ENCODE measurements at regions not wholly inside any gene's neighbourhood (a gene's known extent, or its start where the extent isn't known, plus 50 kb on each side); places are given as distances from the start of the nearest gene placed in this dataset.
"Not testable (repeated sequence)": the region's sequence is repeated elsewhere in the genome, so short reads cannot be mapped to it uniquely, and the experiment has no call there.

DNA sequence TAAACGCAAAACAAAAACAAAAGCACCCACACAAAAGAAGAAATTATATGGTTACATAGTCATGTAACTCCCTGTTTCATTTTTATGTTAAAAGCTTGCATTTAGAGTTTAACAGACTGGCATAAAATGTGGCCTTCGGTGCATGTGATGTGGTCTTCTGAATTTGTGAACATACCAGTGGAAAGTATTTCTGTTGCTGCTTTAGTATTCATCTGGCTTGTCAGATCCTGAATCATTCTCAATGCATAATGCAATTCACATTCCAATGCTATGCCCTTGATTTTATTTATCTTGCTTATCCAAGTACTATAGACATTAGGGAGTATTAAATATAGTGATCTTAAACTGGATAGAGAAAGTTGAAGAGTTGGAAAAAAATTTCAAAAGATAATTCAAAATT lies 740.2 kb upstream of the ZNF608 start:
- no peak for DNase-seq (ENCODE audit: extremely low spot score)
- CTCF ChIA-PET = interaction anchor here (1.8 kb wide), 1 partner anchor 10 kb away, joined by 3 read pairs; no protein-coding TSS in a partner anchor

DNA sequence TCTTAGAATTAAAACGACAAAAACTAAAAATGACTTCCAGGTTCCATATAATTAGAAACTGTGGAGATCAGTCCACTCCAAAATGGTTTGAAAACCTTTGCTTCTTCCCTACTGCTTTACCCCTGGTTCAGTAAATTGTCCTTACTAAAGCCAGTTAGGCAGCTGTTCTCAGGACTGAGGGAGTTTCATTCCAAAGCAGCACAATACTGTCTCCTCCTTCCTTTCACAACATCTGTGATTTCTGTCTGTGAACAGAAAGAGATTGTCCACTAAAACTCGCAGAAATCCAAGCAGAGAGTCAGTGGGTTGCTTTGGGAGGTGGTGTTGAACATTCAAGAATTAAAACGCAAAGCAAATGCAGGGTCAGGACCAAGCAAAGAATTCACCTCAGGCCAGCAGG lies 740.8 kb upstream of the ZNF608 start:
- TF ChIP-seq, protein P1, sequence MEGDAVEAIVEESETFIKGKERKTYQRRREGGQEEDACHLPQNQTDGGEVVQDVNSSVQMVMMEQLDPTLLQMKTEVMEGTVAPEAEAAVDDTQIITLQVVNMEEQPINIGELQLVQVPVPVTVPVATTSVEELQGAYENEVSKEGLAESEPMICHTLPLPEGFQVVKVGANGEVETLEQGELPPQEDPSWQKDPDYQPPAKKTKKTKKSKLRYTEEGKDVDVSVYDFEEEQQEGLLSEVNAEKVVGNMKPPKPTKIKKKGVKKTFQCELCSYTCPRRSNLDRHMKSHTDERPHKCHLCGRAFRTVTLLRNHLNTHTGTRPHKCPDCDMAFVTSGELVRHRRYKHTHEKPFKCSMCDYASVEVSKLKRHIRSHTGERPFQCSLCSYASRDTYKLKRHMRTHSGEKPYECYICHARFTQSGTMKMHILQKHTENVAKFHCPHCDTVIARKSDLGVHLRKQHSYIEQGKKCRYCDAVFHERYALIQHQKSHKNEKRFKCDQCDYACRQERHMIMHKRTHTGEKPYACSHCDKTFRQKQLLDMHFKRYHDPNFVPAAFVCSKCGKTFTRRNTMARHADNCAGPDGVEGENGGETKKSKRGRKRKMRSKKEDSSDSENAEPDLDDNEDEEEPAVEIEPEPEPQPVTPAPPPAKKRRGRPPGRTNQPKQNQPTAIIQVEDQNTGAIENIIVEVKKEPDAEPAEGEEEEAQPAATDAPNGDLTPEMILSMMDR (IDR thresholded peaks at IDR 0.05; ENCODE audit: control extremely low read depth, extremely low read depth, low read depth, missing control alignments) = no peak
- ChIA-PET CTCF (interaction anchor here (1.8 kb wide), 1 partner anchor 10 kb away, joined by 3 read pairs; no protein-coding TSS in a partner anchor), POLR2A (no interaction called here)
- no peak for DNase-seq (ENCODE audit: extremely low spot score)

More for the DNA sequence above, 740.2 kb upstream of the ZNF608 start:
- TF ChIP-seq, protein P1 (IDR thresholded peaks at IDR 0.05; ENCODE audit: control extremely low read depth, extremely low read depth, low read depth, missing control alignments) = no peak
- POLR2A ChIA-PET = no interaction called here

DNA sequence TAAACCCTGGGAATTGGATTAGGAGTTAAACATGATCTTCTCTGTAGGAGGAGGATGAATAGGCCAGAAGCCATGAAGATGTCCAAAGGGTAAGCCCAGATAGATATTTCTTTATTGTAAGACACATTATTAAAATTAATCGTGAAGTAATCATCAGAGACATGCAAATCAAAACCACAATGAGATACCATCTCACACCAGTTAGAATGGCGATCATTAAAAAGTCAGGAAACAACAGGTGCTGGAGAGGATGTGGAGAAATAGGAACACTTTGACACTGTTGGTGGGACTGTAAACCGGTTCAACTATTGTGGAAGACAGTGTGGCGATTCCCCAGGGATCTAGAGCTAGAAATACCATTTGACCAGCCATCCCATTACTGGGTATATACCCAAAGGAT lies 741.2 kb upstream of the ZNF608 start:
- POLR2A ChIA-PET; DNase-seq (ENCODE audit: extremely low spot score); CTCF ChIA-PET: not testable (repeated sequence)

DNA sequence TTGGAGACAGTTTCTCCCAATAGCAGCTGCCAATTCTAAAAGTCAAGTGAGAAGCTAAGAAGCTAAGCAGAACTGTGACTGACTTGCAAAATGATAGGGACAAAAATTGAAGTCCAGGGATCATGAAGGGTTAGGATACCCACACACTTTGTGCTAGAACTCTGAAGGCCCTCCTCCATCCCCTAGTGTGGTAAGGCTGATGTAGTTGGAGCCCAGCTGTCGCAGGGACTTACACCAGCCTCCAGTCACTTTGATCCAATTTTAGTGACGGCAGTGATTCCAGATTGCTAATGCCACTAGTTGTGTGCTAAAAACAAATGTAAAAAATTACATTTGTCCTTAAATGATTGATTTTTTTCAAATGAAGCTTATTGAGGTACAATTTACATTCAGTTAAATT lies 742.7 kb upstream of the ZNF608 start:
- DNase-seq (ENCODE audit: extremely low spot score) = no peak
- CTCF ChIA-PET = interaction anchor here (0.8 to 1.3 kb wide), 3 partner anchors 8 to 11 kb away, joined by 3 to 5 read pairs (median 3); no protein-coding TSS in a partner anchor
- TF ChIP-seq, protein P1 (IDR thresholded peaks at IDR 0.05; ENCODE audit: control extremely low read depth, extremely low read depth, low read depth, missing control alignments) = no peak
- POLR2A ChIA-PET = no interaction called here

DNA sequence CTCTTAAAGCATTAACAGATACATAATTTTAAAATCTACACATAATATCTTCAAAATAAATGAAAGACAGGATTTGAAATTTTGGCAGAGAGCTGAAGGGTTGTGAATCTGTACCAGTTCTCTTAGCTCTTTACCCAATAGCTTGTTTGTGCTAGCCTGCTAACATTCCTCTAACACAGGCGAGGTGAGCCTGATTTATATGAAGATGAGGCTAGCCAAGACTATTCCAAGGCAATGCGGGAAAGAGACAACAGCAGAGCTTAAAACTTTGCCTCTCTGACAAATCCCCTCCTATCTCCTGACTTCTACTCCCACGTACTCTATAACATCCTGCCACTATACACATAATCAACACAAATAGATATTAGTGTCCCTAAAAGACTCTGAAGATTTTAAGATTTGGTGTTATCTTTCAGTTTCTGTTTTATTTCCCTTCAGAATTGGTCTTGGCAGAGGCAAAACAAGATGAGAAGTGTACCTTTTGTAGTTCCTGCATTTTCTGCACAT lies 745.6 kb upstream of the ZNF608 start:
- ChIA-PET CTCF (interaction anchor here (1.0 kb wide), 1 partner anchor 35 kb away, joined by 3 read pairs; no protein-coding TSS in a partner anchor), POLR2A (no interaction called here)
- TF ChIP-seq, protein P1 (IDR thresholded peaks at IDR 0.05; ENCODE audit: control extremely low read depth, extremely low read depth, low read depth, missing control alignments) = no peak
- DNase-seq (ENCODE audit: extremely low spot score) = no peak

DNA sequence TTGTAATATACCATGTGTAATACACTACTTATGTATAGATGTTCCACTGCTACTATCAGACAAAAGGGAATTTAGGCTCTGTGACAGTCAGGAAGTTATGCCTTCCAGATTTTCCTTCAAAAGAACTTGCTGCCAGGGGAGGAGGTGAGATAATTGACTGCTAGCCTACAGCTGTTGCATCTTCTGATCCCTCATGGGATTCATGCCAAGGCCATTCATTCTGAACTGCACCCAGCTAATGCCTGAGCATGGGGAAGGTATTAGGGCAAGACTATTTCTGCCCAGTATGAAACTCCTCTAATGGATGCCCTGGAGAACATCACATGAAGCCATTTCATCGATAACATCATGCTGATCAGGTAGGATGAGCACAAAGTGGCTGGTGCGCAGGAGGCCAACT lies 746.5 kb upstream of the ZNF608 start:
- CTCF ChIA-PET = no interaction called here
- DNase-seq (ENCODE audit: extremely low spot score) = no peak
- POLR2A ChIA-PET = no interaction called here
- TF ChIP-seq, protein P1 (IDR thresholded peaks at IDR 0.05; ENCODE audit: control extremely low read depth, extremely low read depth, low read depth, missing control alignments) = no peak

DNA sequence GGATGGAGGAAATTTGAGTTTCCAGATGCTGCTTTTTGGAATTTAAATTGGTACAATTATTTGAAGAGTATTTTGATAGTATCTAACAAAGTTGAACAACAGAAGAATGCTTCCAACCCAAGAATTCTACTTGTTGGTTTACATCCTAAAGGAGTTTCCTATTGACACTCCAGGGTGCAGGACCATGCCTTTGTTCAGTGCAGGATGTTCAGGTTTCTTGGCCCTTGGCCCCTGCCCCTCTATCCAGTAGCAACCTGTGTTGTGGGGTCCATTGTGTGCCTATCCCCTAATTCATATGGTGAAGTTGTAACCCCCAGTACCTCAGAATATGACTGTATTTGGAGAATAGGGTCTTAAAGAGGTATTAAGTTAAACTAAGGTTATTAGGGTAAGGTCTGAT lies 750.0 kb upstream of the ZNF608 start:
- TF ChIP-seq, protein P1 (IDR thresholded peaks at IDR 0.05; ENCODE audit: control extremely low read depth, extremely low read depth, low read depth, missing control alignments) = no peak
- POLR2A ChIA-PET = no interaction called here

More for the DNA sequence above, 750.0 kb upstream of the ZNF608 start:
- CTCF ChIA-PET = no interaction called here
- DNase-seq (ENCODE audit: extremely low spot score) = no peak

All from GM10248 (cell line).